HG03060 (cell line): ENCODE measurements at regions not wholly inside any gene's neighbourhood (a gene's known extent, or its start where the extent isn't known, plus 50 kb on each side); places are given as distances from the start of the nearest gene placed in this dataset.
"Not testable (repeated sequence)": the region's sequence is repeated elsewhere in the genome, so short reads cannot be mapped to it uniquely, and the experiment has no call there.

Experiments
- ATAC-seq: cut with Tn5 transposase; IDR thresholded peaks from one replicate; pipeline ENCODE4 v1.9.1; 2021; ENCODE audit warnings: low read depth, moderate number of reproducible peaks; ENCODE audit not compliant: unreplicated experiment

DNA sequence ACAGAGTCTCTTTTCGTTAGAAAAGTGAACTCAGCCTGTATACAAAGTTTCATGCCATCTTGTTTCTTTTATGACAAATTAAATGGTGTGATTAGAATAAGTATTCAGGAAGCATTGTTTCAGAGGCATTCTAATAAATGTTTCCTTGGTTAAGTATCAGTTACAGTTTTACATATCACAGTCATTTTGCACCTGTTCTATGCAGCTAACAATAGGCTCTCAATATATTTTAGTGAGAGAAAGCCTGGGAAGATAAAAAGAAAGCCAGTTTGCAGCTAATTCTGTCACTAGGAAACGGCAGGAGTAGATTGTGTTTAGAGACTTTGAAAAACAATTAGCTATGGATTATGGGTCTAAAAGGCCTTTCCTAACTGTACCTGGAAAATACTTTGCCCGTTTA lies 252.8 kb downstream of the ZIC1 start:
- no peak for ATAC-seq

DNA sequence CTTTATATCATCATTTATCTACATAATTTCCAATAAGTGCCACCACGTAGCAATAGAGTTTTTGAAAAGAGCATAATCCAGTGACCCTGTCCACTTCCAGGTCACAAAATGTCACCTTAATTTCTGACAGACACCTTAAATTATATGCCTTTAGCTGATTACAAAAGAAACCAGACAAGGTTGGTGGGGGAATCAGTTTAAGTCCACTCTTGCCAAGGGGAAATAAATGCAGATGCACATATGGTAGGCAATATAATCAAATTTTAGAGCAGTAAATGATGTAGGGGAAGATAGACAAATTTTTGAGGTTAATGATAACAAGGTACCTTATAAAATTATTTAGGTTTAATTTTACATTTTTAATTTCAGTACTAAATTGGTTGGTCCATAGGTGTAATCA lies 253.5 kb downstream of the ZIC1 start:
- no peak for ATAC-seq

DNA sequence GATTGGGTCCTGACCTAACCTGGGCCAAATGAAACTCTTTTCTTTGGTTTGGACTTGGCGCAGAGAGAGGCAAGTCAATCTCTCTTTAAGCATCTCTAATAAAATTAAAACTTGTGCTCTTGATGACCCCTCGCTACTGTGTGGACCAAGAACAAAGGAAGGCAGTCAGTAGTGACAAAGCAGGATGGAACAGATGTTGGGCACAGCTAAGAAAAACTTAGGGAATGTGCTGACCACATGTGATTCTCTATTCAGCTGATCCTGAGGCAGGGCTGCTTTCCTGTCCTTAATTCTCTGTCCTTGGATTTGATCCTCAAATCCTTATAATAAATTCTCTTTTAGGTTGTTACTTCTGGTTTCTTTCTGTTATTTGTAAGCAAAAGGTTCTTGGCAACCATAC lies 259.9 kb downstream of the ZIC1 start:
- no peak for ATAC-seq

DNA sequence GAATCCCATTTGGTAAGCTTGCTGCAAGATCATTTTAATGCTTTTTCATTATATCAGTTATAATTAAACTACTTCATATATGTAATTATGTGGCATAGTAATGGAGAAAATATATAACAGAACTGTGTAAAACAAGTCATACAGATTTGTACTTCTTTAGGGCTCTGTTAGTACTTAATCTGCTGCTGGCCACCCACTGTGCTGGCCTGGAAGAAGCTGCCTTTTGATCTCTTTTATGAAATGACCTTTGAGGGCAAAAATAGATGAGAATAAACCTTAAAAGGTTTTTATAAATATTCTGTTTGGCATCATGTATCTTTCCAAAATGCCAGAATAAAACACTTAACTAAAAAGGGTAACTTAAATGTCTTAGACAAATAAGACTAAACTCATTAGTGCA lies 262.9 kb downstream of the ZIC1 start:
- no peak for ATAC-seq

DNA sequence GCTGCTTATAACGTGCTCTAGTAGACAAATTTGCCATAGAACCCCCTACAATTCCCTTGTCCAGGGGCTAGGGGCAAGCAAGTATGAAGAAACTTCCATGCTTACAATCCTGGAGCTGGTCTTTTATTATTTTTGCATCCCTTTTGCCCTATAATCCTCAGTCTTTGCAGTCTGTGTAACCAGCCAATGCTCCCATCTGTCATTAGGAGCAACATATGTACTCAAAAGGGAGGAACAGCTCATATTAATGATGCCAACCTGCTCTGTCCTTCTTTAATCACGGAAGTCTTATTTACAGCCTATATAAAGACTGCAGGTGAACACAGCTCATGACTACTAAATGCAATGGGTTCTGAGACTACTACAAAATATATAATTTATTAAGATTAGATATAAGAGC lies 263.3 kb downstream of the ZIC1 start:
- no peak for ATAC-seq

DNA sequence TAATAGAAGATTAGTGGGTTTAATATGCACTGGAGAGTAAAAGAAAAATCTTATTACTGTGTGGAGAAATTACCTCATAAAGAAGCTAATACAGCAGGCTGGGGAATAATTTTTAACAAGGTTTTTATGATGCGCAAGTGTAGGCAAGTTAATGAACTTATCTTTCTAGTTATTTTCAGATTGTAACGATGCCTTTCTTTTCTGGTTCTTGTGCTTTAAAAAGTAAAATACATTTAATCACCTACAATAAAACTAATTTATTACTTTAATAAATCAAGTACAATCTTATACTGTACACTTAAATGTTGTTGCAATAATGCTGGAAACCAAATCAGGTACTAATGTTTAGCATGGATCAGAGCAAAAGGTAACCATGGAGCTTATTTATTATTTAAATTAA lies 266.6 kb downstream of the ZIC1 start:
- no peak for ATAC-seq

DNA sequence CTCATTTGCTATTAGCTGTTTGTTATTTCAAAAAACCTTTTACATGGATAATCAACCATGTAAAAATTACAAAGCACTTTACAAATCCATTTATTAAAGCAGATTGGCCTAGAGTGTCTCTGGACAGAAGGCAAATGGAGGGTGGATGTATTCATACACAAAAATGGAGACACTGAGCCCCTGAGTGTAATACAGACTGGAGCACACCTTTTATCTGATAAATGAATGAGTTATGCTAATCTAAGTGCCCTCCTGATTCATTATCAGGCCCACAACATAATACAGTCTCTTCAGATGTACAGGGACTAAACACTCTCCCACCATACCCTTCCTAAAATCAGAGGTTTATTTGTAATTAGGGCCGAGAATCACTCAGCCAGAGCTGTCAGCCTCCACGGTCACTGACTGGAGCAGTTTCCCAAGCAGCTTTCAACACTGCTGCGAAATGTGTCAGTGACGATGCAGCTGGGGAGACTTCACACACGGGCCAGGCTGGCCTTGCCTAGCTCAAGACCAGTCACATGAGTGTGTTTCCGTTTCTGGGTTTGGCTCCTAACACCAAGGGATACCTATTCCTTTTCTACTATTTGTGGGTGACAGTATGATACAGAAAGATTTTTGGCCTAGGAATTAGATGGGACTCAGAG lies 271.8 kb downstream of the ZIC1 start:
- ATAC-seq, result no peak

DNA sequence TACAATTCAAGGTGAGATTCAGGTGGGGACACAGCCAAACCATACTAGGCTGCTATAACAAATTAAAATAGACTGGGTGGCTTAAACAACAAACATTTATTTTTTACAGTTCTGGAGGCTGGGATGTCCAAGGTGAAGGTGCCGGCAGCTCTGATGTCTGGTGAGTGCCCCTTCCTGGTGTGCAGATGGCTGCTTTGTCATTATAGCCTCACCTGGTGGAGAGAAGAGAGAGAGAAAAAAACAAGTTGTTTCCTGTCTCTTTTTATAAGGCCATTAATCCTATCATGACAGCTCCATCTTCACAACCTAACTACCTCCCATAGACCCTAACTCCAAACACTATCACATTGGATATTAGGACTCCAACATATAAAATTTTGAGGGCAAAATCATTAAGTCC lies 279.7 kb downstream of the ZIC1 start:
- no peak for ATAC-seq

DNA sequence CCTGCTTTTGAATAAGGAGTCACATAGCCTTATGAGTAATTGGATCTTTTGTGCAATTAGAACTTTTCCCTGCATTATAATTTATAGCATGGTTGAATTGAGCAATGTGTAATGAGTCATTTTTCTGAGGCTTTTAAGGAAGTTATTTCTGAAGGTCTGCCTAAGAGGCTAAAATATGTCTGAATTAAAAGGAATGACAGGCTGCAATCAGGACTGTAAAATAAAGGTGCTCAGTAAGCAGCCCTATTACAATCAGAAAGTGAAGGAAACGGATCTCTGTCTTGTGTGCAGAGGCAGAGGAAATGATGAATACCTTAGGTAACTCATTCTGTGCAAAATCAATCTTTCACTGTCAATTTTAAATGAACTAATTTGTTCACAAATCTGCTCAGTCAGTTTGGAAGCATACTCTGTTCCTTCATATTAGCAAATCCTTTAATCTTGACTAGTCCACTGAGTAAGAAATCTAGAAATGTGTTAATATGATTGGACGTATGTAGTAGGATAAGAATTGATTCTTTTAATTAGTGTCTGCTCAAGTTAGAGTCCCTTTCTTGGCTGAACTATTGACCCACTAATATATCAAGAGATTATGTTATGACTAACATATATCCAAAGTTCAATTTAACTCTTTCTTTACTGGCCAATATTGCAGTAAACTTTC lies 290.1 kb downstream of the ZIC1 start:
- no peak for ATAC-seq

DNA sequence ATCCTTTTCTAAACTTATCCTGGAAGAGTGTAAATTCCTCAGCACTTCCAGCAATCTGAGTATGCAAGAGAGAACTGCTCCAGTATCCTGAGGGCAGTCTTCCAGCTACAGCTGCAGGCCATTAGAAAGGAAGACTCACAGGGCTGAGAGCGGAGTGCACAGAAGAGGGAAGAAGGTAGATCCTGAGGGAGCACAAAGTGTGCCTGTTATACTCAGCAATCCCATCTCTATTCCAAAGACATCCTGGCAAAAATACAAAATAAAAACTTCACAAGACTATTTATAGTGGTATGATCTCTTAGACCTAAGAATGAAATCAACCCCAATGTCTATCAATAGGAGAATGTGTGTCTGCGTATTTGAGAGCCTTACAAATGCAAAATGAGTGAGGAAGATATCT lies 292.0 kb downstream of the ZIC1 start:
- ATAC-seq, result no peak

DNA sequence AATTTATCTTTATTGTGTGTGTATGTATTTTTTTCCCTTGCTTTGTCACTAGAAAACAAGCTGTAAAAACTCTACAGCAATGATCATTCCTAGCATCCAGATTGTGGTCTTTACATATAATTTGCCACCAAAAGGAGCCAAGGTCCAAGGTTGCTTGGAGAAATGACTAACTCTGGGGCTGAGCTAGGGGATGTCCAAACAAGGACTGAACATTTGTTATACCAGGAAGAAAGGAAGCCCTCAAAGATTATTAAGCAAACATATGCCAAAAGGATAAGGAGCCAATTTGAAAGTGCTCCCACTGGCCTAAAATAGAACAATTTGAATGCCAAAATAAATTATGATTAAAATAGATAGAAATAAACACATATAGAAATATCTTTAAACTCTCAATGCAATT lies 293.3 kb downstream of the ZIC1 start:
- no peak for ATAC-seq

DNA sequence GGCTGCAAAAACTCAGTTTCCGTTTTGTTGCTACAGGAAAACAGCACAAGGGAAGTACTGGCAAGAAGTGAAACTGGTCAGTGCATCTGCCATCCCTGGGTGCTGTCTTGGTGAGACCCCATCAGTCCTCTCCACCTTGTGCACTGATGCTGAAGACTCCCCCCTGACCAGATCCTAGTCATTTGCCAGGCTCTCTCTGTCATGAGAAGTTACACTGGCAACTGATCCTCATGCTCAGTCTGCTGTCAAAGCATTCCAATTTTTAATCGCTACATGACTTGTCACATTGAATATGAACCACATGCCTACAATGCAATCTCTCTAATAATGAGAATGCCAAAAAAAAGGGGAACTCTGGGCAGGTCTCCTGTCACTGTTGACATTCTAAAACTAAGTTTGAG lies 296.5 kb downstream of the ZIC1 start:
- ATAC-seq, result no peak

DNA sequence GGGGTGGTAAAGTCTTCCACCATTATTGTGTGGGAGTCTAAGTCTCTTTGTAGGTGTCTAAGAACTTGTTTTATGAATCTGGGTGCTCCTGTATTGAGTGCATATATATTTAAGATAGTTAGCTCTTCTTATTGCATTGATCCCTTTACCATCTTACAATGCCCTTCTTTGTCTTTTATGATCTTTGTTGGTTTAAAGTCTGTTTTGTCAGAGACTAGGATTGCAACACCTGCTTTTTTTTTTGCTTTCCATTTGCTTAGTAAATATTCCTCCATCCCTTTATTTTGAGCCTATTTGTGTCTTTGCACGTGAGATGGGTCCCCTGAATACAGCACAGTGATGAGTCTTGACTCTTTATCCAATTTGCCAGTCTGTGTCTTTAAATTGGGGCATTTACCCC lies 301.6 kb downstream of the ZIC1 start:
- not testable (repeated sequence) for ATAC-seq

DNA sequence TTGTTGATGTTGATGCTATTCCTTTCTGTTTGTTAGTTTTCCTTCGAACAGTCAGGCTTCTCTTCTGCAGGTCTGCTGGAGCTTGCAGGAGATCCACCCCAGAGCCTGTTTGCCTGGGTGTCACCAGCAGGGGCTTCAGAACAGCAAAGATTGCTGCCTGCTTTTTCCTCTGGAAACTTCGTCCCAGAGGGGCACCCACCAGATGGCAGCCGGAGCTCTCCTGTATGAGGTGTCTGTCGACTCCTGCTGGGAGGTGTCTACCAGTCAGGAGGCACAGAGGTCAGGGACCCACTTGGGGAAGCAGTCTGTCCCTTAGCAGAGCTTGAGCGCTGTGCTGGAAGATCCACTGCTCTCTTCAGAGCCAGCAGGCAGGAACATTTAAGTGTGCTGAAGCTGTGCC lies 303.2 kb downstream of the ZIC1 start:
- no peak for ATAC-seq

DNA sequence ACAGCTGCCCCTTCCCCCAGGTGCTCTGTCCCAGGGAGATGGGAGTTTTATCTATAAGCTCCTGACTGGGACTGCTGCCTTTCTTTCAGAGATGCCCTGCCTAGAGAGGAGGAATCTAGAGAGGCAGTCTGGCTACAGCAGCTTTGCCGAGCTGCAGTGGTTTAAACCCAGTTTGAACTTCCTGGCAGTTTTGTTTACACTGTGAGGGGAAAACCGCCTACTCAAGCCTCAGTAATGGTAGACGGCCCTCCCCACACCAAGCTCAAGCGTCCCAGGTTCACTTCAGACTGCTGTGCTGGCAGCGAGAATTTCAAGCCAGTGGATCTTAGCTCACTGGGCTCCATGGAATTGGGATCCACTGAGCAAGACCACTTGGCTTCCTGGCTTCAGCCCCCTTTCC lies 303.6 kb downstream of the ZIC1 start:
- ATAC-seq, result not testable (repeated sequence)

DNA sequence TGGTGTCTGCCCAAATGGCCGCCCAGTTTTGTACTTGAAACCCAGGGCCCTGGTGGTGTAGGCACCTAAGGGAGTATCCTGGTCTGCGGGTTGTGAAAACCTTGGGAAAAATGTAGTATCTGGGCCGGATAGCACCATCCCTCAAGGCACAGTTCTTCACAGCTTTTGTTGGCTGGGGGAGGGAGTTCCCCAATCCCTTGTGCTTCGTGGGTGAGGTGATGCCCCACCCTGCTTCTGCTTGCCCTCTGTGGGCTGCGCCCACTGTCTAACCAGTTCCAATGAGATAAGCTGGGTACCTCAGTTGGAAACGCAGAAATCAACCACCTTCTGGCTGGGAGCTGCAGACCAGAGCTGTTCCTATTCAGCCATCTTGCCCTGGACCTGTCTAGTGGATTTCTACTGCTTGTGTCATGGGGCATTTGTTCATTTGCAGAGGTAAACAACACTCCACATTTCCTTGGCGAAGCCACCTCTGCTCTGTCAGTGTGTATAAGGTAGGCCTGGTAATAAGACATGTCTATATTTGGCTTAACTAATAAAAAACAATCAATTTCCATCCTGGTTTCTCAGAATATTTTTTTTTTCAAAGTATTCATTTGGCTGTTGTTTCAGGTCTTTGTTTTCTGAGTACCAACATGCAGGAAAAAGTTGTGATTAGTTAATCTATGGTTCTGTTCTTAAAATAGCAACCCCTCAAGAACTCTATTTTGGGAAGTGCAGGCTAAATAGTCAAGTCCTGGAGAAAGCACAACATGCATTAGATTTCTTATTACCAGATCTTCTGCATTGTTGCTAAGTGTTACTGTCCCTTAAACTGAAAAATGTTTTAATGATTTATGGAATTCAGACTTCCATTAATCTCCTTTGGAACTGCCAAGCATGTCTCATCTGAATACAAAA lies 304.3 kb downstream of the ZIC1 start:
- ATAC-seq, result no peak

DNA sequence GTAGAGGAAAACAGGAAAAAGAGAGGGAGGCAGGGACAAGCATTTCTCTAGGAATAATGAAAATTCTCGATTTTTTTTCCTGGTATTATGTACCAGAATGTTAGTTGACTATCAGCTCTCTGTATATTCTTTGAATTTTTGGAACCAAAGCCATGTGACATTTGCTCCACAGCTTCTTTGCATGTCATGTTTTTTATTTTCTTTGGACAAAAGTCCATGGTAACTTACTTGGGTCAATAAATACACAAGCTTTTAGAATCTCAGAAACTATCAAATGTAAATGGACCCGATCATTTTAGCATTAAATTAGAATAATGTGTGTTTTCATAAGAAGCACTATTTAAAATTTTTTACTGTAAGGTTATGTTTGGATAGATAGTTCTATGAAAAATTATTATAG lies 320.5 kb downstream of the ZIC1 start:
- ATAC-seq, result no peak

DNA sequence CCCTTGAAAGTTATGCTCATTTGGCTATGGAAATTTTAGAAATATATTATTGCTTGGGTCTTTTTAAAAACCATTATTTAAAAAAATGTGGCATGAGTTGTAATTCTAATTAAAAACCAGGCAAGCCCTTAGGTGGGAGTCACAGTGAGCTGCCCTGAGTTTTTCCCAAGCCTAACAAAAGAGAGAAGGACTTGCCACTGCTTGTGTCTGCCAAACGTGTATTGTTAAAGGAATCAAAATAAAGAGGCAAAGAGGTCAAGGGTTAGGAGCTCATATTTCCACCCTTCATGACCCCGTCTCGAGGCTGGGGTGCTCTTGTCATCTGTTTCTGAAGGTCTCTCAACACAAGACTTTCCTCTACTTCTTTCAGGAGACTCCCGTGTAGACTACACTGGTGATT lies 321.1 kb downstream of the ZIC1 start:
- ATAC-seq, result no peak

DNA sequence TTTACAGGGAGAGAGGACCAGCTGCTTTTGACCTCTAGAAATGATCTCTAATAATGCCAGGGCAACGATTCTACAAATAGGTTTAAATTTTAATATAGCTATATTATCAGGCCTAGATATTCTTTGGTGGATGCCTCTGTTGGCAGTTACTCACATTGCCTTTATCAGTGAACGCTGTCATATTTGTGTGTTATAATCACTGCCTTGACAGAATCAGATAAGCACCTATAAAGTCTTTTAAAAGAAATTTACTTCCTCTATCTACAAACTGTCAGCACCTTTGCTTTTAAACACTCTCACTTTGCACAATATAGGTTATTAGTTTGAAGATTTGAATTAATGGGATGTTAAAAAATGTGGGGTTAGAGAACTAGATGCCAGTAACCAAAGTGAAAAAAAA lies 324.1 kb downstream of the ZIC1 start:
- ATAC-seq, result no peak

DNA sequence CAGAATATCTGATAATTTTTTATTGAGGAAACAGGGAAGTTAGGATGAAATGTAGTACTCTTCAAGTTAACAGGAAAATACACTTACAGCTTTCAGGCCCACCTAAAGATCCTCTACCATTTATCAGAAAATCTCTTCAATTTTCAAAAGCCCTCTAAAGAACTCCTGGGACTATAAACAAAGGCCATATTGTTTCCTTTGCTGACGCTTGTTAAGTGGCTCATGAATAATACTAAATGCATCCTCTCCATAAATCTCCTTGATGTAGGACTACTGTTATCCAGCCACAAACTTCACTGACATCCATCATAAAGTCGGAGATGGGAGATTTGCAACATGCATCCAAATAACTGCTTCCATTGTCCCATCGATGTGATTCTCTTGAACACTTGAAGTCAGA lies 326.5 kb downstream of the ZIC1 start:
- no peak for ATAC-seq

DNA sequence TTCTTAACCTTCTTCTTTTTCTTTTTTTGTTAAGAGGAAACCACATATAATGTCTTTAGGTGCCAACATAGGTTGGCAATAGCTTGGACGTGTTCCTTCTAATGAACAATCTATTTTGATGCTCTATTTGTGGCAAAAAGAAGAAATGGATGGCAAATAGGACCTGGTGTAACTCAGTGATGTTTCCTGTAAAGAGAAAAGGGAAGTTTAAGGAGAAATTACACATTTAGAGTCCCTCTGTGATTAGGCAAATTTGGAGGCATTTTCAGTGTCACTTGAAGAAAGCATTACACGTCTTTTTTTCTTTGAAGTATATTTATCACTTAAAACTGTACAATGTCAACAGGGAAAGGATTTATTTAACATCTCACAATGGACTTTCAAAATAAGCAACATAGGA lies 327.1 kb downstream of the ZIC1 start:
- no peak for ATAC-seq

DNA sequence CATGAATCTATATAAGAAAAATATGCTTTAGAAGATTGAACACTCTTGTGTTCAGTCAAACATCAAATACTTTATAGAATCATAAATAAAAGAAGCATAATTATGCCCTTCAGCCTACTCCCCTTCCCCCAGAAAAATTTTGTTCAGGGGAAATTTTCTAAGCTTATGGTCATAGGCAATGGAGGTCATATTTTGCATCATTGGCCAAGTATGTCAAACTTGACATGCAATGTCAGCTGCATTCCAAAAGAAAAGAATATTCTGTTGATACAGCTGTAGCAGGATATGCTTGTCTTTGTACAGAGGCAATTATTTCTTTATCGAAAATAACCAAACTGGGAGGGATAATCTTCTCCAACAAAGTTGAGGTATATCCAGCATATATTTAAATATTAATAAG lies 328.2 kb downstream of the ZIC1 start:
- ATAC-seq, result no peak
